Stomach (tissue), 4 donors: ENCODE measurements at regions not wholly inside any gene's neighbourhood (a gene's known extent, or its start where the extent isn't known, plus 50 kb on each side); places are given as distances from the start of the nearest gene placed in this dataset.

Experiments used
- POLR2A ChIP-seq, 4 donors: fragments of 450-650 bp; IDR thresholded peaks; one replicate each; pipeline ENCODE4 v1.6.1; 2016; ENCODE audit warnings: antibody characterized with exemption in 4 of 4, control low read depth in 2 of 4, mild to moderate bottlenecking in 1 of 4, moderate library complexity in 1 of 4
- TF ChIP-seq, protein P1 (sequence below), 7 experiments: fragments of 450-650 bp in 4 of 7; fragments of 200-600 bp in 3 of 7; sonication (generic) in 3 of 7; IDR thresholded peaks; one replicate each; pipeline ENCODE4 v1.5.1; 2016 to 2019; ENCODE audit warnings: antibody characterized with exemption in 7 of 7, control low read depth in 2 of 7, mild to moderate bottlenecking in 1 of 7

GRCh38 chr1:94668528-94668927, 127.0 kb upstream of the F3 start:
- TF ChIP-seq, protein P1, sequence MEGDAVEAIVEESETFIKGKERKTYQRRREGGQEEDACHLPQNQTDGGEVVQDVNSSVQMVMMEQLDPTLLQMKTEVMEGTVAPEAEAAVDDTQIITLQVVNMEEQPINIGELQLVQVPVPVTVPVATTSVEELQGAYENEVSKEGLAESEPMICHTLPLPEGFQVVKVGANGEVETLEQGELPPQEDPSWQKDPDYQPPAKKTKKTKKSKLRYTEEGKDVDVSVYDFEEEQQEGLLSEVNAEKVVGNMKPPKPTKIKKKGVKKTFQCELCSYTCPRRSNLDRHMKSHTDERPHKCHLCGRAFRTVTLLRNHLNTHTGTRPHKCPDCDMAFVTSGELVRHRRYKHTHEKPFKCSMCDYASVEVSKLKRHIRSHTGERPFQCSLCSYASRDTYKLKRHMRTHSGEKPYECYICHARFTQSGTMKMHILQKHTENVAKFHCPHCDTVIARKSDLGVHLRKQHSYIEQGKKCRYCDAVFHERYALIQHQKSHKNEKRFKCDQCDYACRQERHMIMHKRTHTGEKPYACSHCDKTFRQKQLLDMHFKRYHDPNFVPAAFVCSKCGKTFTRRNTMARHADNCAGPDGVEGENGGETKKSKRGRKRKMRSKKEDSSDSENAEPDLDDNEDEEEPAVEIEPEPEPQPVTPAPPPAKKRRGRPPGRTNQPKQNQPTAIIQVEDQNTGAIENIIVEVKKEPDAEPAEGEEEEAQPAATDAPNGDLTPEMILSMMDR (IDR thresholded peaks at IDR 0.05): no peak
- TF ChIP-seq POLR2A (IDR thresholded peaks at IDR 0.05): no peak
